Cerebellar nuclear complex (tissue), 1 donor: ENCODE measurements at regions not wholly inside any gene's neighbourhood (a gene's known extent, or its start where the extent isn't known, plus 50 kb on each side); places are given as distances from the start of the nearest gene placed in this dataset.

Source experiments
- DNase-seq, 2 experiments: peaks; one replicate each; lab custom pipeline; 2025; lab: John Stamatoyannopoulos, UW

- DNase-seq: no peak
Measured at GRCh38 chr14:58813745-58814144, 176.0 kb downstream of the DACT1 start.

DNA sequence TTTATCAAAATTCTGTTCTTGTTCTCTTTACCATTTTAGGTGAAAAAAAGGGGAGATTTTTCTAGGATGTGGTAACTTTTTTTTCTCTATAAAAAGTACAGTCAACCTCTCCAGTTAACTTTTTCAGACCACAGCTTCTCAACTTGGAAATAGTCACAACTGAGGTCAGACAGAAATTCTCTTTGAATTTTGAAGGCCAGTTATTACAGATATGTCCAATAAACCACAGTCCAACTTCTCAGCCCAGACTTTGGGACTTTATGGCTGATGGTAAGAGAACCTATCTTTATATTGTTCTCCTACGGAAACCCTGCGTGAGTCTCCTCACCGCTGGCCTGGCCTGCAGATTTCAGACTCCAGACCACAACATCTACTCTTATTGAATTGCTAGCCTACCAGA, 176.7 kb downstream of the DACT1 start:
- DNase-seq: no peak

DNA sequence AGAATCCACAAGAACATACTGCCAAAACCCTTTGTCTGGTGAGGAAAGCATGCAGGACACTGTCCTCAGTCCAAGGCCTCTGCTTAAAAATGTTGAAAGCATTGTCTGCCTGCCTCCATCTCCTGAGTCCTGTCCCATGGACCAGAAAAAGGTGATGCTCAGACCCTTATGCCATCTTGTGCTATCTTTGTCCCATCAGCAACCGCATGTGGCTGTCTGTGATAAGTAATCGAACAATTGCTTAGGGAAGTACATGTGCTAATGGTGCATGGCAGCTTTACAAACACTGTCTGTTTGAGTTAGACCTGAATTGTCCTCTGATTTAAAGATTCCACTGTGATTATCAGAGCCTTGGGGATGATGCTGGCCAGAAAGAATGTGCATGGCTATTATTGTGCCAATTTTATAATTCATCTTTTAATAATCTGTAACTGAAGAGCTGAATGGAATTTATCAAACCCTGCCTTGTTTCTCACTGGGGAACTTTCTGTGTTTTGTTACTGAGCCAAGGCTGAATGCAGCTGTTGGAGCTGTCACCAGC, 177.5 kb downstream of the DACT1 start:
- no peak for DNase-seq

GRCh38 chr14:58815794-58816193, 178.0 kb downstream of the DACT1 start:
- DNase-seq: no peak

DNA sequence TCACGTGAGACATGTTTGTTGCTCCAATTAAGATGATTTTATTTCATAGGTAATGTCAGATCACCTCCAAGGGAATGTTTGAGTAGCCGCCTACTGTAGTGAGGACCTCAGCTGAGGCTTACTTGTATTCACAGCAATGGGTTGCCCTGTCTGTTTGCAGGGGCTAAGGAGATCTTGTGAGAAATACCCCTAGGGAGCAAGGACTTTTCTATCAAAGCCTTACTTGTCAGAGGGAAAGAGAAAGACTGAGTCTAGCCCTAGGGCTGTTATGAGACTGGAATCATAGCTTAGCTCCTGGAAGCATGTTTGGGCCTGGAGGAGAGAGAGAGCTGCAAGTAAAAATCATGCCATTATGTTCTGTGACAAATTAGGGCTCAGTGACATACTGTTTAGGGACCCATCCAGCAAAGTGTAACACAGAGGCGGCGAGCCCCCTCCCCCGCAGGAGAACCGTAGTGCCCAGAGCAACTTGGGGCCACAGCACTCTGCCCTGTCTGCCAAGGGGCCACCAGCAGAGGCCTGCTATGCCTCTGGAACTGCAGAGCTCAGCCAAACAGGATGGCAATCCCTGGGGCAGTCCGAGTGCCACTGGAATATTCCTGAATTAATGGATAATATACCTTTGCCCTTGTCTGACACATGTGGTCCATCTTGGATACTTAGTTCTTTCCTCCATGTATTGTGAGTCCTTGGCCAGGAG, 178.8 kb downstream of the DACT1 start:
- no peak for DNase-seq

GRCh38 chr14:58817846-58818245, 180.1 kb downstream of the DACT1 start:
- DNase-seq: no peak

DNA sequence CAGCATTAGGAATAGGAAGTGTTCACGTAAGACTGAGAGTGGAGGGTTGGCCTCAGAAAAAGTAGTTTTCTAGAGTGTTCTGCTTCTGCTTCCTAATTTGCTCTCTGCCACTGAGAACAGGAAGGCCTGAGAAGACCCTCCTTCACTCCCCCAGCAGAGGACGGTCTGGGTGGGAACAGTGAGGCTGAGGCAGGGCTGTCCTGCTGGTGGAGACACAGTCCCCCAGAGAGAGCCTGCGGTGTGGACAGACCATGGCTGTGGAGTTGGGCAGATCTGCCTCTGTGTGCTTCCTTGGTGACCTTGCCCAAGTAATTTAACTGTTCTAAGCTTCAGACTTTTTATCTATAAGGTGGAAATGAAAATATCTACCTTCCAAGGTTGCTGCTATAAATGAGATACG, 182.3 kb downstream of the DACT1 start:
- no peak for DNase-seq

- DNase-seq: no peak
Measured at GRCh38 chr14:58821421-58821820, 183.7 kb downstream of the DACT1 start.

DNA sequence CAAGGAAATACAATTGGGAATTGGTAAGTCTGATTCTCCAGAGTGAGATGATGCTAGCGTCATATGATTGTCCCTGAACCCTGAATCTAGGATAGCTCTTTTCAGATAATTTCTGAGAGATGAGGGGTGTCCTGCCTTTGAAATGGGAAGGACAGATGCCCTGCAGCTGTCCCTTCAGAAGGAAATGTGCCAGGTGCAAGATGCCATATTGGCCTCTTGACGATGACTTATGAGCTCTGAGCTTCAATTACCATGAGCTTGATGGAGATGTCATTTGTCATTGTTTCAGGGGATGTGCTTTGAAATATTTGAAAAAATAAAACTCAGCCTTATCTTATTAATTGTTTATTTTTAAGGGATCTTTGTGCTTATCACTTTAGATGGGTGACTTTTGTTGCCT, 185.1 kb downstream of the DACT1 start:
- DNase-seq: no peak

DNA sequence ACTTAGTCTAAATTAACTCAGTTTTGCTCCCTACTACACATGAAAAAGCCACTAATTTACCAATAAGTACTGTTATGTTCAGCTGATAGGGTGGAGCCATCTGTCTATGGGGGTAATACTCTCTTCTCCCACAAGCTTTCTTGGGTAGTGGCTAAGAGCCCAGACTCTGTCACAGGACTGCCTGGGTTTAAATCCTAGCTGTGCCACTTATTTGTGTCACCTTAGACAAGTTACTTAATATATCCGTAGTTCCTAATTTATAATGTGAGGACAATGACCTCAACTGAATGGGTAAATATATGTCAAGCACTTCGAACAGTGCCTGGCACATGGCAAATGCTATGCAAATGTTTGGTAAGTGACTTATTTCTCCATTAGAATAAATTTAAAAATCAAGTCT, 185.6 kb downstream of the DACT1 start:
- no peak for DNase-seq

DNA sequence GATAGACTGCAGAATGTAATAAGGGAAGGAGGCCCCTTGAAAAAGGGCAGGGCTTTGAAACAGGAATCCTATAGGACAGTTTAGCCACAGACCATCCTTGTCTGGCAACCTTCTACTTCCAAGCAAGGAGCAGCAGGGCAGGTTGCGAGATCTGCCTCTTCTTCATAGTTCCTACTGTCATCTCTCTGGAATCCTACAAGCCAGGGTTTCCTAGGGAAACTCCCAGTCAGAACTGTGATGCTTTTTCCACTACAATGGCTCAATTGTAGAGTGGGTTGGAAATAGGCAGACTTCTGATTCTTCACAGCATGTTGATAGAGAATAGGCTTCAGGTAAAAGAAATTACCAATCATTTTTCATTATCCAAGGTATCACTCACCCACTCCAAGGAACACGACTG, 186.3 kb downstream of the DACT1 start:
- no peak for DNase-seq

DNA sequence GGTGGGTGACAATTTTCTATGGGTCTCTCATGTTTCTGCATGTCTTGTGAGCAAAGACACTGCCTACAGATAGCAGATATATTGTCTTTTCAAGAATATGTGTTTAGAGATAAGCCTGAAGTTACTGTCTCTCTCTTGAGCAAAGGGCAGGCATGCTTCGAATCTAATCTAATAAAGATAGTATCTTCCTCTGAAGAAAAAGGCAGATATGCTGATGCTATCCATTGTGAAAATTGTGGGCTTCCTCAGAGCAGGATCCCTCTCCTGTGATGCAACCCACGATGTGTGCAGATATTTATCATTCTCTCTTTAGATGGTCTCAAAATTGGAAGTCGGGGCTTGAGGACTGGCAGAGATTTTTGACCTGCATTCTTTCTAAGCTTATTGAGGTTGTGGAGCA, 187.0 kb downstream of the DACT1 start:
- no peak for DNase-seq

DNA sequence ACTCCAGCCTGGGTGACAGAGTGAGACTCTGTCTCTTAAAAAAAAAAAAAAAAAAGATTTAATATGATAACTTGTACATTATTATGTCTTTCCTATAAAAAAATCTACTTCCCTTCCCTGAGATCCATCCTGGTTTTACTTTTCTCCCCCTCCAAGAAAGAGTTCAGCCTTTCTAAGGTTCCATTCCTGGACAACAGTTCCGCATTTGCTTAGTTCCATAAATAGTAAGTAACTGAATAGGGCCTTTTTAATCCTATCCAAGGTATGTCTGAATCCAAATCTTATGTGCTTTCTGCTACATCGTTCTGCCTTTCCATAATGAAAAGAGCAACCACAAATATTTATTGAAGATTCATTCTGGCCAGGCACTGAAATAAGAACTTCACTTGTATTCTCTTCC, 187.8 kb downstream of the DACT1 start:
- DNase-seq: no peak

- DNase-seq: no peak
Measured at GRCh38 chr14:58826845-58827686, 189.3 kb downstream of the DACT1 start.

- no peak for DNase-seq
Measured at GRCh38 chr14:58828298-58828697, 190.5 kb downstream of the DACT1 start.

GRCh38 chr14:58829594-58829993, 191.8 kb downstream of the DACT1 start:
- no peak for DNase-seq

- DNase-seq: no peak
Measured at GRCh38 chr14:58830121-58830520, 192.4 kb downstream of the DACT1 start.

DNA sequence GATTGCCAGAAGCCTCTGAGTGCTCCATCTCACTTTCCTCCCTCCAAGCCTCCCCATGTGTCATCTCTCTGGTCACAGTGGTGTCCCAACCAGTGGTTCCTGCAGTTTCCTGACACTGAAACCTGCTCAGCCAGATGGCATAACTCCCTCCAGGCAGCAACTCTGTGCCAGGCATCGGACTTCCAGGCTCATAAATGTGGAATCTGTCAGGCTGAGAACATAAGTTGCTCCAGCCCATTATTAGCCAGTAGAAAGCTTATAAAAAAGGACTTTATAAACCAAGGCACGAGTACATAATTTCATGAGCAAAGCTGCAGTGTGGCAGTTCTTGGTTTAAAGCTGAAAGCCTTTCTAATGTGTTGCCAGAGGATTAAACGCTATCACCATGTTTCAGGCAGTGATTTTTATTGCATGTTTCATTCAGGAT, 194.3 kb downstream of the DACT1 start:
- peak in 1 of 2 experiments; percentile 58 for DNase-seq

DNA sequence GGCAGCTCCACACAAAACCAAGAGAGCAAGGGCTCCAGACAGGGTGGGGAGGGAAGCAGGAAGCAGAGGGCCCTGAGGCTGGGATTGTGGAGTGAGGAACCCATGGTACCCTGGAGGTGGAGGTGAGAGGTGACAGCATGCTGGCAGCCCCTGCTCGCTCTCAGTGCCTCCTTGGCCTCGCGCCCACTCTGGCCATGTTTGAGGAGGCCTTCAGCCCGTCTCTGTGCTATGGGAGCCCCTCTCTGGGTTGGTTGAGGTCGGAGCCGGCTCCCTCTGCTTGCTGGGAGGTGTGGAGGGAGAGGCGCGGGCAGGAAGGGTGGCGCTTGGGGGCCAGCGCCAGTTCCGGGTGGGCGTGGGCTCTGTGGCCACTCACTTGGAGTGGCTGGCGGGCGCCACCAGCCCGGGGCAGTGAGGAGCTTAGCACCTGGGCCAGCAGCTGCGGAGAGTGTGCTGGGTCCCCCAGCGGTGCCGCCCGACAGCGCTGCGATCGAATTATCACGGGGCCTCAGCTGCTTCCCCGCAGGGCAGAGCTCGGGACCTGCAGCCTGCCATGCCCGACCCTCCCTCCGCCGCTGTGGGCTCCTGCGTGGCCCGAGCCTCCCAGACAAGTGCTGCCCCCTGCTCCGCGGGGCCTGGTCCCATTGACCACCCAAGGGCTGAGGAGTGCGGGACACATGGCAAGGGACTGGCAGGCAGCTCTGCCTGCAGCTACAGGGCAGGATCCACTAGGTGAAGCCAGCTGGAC, 196.0 kb downstream of the DACT1 start:
- no peak for DNase-seq

DNA sequence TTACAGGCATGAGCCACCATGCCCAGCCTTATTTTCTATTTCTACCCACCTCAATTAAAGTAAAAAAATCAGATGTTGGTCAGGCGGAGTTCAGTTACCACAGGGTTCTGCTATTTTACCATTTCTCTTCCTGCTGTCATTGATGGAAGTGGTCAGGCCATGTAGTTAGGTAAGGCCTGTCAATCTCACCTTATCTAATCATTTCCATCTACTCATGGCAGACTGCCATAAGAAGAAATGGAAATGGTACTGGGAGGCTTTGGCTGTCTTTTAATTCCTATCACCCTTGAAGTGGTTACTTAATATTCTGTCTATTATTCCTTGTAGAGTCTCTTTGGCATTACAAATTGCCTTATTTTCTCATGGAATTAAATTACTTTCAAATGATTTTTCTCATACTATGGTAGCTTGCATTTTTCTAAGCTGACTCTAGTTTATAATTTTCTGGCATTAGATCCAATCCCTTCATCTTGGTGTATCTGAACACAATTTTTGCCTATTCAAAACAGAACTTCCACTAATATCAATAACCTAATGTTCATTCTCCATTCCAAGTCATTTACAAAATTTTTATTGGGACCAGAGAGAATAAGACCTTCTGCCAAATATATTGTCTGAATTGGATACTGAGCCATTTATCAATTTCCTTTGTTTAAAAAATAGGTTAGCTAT, 198.7 kb downstream of the DACT1 start:
- no peak for DNase-seq

- no peak for DNase-seq
Measured at GRCh38 chr14:58839233-58839632, 201.5 kb downstream of the DACT1 start.

DNA sequence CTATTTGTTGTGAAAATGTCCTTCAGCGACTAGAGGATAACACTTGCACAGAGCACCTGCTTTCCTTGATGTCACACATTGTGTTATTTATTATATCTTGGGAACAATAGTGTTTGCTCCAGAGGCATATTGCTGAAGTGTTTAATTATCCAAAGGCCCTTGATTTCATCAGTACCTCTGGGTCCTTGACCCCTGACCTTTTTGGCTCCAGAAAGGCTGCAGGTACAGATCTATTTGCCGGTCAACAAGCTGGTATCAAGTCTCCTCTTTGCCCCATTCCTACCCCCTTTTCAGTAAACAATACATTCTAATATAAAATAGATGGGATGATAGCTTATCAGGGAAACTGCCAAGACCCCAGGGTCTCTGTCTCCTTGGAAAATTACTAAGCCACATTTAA, 206.8 kb downstream of the DACT1 start:
- DNase-seq: no peak
